ENCODE measurements at regions not wholly inside any gene's neighbourhood (a gene's known extent, or its start where the extent isn't known, plus 50 kb on each side); places are given as distances from the start of the nearest gene placed in this dataset.

DNA sequence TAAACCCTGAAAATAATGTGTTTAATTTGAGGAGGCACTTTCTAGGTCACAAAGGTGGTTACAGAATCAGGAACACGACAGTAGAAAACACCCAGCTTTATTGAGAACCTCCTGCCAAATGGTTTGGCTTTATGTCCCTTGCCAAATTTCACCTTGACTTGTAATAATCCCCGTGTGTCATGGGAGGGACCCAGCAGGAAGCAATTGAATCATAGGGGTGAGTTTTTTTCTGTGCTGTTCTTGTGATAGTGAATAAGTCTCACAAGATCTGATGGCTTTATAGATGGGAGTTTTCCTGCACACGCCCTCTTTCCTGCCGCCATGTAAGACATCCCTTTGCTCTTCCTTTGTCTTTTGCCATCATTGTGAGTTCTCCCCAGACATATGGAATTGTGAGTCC lies 193.8 kb upstream of the KLF6 start:
- no peak overlapping the region for H3K4me3 ChIP-seq (ENCODE audit: low read depth, low read length)
- no peak for DNase-seq (ENCODE audit: low read depth)
- TF ChIP-seq, protein P1, sequence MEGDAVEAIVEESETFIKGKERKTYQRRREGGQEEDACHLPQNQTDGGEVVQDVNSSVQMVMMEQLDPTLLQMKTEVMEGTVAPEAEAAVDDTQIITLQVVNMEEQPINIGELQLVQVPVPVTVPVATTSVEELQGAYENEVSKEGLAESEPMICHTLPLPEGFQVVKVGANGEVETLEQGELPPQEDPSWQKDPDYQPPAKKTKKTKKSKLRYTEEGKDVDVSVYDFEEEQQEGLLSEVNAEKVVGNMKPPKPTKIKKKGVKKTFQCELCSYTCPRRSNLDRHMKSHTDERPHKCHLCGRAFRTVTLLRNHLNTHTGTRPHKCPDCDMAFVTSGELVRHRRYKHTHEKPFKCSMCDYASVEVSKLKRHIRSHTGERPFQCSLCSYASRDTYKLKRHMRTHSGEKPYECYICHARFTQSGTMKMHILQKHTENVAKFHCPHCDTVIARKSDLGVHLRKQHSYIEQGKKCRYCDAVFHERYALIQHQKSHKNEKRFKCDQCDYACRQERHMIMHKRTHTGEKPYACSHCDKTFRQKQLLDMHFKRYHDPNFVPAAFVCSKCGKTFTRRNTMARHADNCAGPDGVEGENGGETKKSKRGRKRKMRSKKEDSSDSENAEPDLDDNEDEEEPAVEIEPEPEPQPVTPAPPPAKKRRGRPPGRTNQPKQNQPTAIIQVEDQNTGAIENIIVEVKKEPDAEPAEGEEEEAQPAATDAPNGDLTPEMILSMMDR (conservative IDR thresholded peaks at IDR 0.05; ENCODE audit: low read depth, low read length): no peak

DNA sequence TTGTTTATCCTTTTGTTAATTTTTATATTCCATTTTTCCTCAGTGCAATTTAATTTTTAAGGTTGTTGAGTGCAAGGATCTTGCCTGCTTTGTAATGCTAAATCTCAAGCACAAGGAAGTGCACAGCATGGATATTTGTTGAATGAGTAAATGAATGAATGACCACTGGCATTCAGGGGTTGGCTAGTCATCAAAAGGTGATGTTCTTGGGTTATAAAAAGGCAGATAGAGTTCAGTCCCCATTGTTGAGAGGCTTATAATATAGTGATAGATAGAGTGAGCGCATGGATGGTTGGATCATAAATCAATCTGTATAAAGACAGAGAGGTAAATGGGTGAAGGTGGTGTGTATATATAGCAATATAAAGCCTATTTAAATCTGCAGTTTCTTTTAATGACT lies 193.2 kb upstream of the KLF6 start:
- TF ChIP-seq, protein P1 (conservative IDR thresholded peaks at IDR 0.05; ENCODE audit: low read depth, low read length): no peak
- H3K4me3 ChIP-seq (ENCODE audit: low read depth, low read length): no peak overlapping the region
- peak; percentile 60 for DNase-seq (ENCODE audit: low read depth)

DNA sequence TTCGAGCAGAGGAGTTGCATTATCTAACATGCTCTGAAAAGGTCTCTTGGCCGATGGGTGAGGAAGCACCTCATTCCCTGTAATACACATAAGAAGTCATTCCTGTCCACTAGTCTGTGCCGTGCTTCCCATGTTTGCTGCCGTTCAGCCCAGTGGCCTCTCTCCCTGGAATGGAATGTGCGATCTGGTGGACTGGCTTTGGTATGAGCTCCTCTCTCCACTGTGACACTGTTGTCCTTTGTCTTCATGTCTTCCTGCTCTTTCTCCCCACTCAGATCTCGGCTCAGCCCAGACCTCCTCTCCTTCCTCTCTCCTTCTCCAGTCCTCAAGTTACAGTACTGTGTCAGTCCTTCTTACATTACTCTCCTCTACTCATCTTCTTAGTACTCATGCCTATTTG lies 192.8 kb upstream of the KLF6 start:
- H3K4me3 ChIP-seq (ENCODE audit: low read depth, low read length): no peak overlapping the region
- TF ChIP-seq, protein P1 (conservative IDR thresholded peaks at IDR 0.05; ENCODE audit: low read depth, low read length): no peak
- no peak for DNase-seq (ENCODE audit: low read depth)

GRCh38 chr10:3976718-3977117 lies 191.7 kb upstream of the KLF6 start:
- H3K4me3 ChIP-seq (ENCODE audit: low read depth, low read length): no peak overlapping the region
- DNase-seq (ENCODE audit: low read depth): no peak
- TF ChIP-seq, protein P1 (conservative IDR thresholded peaks at IDR 0.05; ENCODE audit: low read depth, low read length): no peak

- no peak for DNase-seq (ENCODE audit: low read depth)
- H3K4me3 ChIP-seq (ENCODE audit: low read depth, low read length): no peak overlapping the region
- TF ChIP-seq, protein P1 (conservative IDR thresholded peaks at IDR 0.05; ENCODE audit: low read depth, low read length): no peak
These were observed 191.2 kb upstream of the KLF6 start for GRCh38 chr10:3976171-3976570.

GRCh38 chr10:3975016-3975415 lies 190.0 kb upstream of the KLF6 start:
- no peak overlapping the region for H3K4me3 ChIP-seq (ENCODE audit: low read depth, low read length)
- DNase-seq (ENCODE audit: low read depth): no peak
- TF ChIP-seq, protein P1 (conservative IDR thresholded peaks at IDR 0.05; ENCODE audit: low read depth, low read length): no peak

GRCh38 chr10:3972460-3973301 lies 187.7 kb upstream of the KLF6 start:
- H3K4me3 ChIP-seq (ENCODE audit: low read depth, low read length): no peak overlapping the region
- DNase-seq (ENCODE audit: low read depth): no peak
- TF ChIP-seq, protein P1 (conservative IDR thresholded peaks at IDR 0.05; ENCODE audit: low read depth, low read length): no peak
